CD4-positive, alpha-beta T cell treated with Interleukin-15 for 1 hour (primary cell): ENCODE measurements at regions not wholly inside any gene's neighbourhood (a gene's known extent, or its start where the extent isn't known, plus 50 kb on each side); places are given as distances from the start of the nearest gene placed in this dataset.

ENCODE experiments used
- DNase-seq: peaks from one replicate; pipeline ENCODE4 v3.0.0-alpha.2; 2020

- DNase-seq: no peak
Measured at GRCh38 chr22:27405672-27406388, 395.7 kb downstream of the MN1 start.

- no peak for DNase-seq
Measured at GRCh38 chr22:27406389-27406861, 395.1 kb downstream of the MN1 start.

DNA sequence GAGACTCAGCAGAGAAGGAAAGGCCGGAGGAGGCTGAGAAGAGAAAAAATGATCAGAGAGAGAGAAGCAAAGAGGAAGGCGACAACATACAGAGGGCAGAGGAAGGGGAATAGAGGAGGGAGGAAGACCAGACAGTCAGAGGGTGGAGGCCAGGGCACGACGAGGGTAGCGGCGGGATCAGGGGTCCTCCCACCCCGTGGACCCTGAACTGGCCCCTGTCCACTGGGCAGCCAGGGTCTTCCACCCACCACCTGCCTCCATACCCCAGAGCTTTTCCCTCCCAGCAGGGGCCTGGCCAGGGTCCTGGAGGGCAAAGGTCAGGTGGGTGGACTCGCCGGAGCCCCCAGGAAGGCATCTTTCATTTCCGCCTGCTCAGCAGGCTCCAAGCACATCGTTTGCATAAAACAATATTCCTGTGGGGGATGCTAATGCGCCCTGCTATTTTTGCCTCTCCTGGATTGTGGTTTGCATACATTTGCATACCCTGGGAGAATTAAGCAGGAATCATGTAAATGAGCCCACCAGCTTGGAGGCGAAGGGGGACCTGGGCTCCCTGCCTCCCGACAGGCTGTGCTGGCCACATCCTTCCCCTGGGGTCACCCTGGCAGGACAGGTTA lies 394.1 kb downstream of the MN1 start:
- no peak for DNase-seq

- no peak for DNase-seq
Measured at GRCh38 chr22:27408068-27408467, 393.5 kb downstream of the MN1 start.

DNA sequence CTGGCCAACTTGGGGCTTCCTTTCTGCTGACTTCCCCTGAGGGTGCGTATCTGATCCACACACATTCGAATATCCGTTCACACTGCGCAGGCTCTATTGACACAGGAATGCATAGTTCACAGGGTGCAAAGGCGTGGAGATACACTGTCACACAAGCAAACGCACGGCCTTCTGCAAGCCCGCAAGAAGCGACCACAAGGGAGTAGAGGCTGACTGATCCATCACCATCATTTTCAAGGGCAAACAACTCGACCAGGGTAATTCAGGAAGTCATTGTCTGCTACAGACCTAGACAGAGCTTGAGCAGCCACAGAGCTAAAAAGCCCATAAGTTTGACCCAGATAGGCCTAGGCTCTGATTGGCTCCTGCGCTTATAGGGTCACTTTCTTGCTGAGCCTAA lies 392.3 kb downstream of the MN1 start:
- no peak for DNase-seq

DNA sequence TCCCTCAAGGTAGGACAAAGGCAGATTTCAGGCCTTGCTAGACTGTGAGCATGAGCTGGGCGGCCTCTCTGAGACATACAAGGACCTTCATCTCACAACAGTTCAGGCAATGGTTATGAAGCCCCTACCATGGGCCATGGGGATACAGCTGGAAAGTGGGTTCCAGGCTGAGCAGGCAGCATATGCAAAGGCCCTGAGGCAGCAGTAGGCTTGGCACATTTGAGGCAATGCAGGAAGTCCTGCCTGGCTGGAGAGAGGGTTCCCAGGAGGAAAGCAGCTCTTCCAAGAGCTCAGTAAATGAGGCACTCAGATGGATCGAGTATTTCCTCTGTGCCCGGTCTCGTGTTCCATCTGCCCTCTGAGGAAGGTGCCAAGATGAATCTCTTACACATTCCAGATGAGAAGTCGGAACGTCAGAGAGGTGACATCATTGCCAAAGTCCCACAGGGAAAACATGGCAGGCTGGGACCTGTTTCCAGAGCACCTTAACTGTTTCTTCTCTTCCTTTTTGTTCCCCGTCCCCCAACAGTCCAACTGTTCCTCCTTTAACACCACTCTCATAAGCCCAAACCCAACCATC lies 388.6 kb downstream of the MN1 start:
- no peak for DNase-seq

DNA sequence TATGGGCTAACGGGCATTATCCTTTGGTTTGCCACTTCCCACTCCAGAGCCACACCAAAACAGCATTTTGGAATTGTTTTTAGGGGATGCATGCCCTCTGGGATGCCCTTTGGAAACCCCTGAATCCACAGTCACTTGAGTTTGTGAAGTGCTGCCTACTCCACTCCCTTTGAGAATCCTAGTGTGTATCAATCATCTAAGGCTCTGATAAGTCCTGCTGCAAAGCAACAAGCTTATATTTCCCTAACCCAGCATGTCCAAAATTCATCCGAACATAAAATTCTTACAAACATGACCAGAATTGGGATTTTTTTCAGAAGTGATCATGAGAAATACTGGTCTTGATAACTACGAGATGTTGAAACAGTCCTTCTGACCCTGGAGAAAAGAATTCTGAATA lies 387.9 kb downstream of the MN1 start:
- DNase-seq: no peak

GRCh38 chr22:27416511-27417420 lies 384.8 kb downstream of the MN1 start:
- no peak for DNase-seq

GRCh38 chr22:27417421-27417814 lies 384.1 kb downstream of the MN1 start:
- DNase-seq: no peak

DNA sequence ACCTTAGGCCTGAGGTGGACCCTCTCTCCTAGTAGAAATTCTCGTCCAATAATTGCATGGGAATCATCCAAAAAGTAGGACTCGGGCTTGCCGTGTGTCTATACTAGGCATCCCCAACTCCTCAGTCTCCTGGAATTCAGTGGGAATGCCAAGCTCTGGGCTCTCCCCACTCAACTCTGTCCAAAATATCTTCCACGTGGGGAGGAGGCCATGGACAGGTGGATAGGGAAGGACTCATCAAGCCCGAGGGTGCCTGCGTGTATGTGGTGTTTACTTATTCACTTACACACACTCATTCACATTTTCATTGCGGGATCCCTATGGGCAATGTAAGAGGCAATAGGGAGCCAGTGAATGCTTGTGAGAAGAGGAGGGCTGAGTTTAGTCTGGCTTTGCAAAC lies 383.3 kb downstream of the MN1 start:
- no peak for DNase-seq

- no peak for DNase-seq
Measured at GRCh38 chr22:27419473-27419872, 382.1 kb downstream of the MN1 start.

- DNase-seq: no peak
Measured at GRCh38 chr22:27420195-27420816, 381.2 kb downstream of the MN1 start.

- DNase-seq: no peak
Measured at GRCh38 chr22:27420817-27421361, 380.7 kb downstream of the MN1 start.

- no peak for DNase-seq
Measured at GRCh38 chr22:27422442-27422841, 379.1 kb downstream of the MN1 start.

- DNase-seq: no peak
Measured at GRCh38 chr22:27424319-27424718, 377.2 kb downstream of the MN1 start.

- no peak for DNase-seq
Measured at GRCh38 chr22:27429476-27429875, 372.1 kb downstream of the MN1 start.

- no peak for DNase-seq
Measured at GRCh38 chr22:27431081-27431480, 370.5 kb downstream of the MN1 start.

DNA sequence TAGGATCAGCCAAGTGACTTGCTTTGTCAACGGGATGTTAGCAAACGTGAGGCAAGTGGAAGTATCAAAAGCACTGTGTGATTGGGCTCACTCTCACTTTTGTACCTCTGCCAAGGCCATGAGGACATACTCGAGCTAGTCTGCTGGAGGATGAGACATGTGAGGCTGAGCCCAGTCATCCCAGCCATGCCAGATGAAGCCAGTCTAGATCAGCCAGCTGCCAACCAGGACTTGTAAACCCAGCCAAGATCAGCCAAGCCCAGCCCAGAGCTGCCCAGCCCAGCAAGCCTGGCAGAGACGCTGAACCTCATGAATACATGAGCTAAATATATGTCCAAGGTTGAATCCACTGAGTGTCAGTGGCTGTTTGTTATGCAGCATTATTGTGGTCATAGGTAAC lies 369.7 kb downstream of the MN1 start:
- DNase-seq: no peak

DNA sequence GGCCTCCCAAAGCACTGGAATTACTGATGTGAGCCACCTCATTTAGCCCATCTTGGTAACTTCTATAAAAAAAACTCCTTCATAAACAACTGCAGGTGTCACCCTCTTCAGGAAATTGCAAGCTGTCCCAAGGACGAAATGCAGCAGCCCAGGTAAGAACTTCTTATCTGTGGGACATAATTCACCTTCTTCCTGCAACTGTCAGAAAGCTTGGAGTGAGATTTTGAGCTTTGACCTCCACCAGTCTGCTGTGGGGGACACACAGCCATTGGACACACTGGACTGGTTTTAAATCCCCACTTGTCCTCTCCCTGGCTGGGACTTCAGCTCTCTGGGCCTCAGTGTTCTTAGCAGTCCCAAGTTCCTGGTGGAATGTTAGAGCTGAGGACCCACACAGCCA lies 368.5 kb downstream of the MN1 start:
- DNase-seq: no peak

GRCh38 chr22:27433585-27434190 lies 367.9 kb downstream of the MN1 start:
- no peak for DNase-seq

DNA sequence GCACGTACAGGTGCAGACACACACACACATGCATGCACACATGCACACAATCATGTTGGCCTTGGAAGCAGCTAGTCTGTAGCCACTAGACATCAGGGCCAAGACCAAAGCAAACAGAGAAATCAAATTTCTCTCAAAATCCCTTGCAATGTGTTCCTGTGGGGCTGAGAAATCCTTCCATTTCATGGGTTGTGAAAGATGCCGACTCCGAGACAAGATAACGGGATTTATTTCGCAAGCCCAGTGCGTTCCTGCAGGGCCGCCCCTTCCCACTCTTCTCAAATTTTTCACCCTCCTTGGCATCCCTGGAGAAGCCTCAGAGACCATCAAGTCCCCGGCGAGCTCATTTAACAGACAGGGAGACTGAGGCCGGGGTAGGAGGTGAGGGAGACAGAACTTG lies 366.7 kb downstream of the MN1 start:
- no peak for DNase-seq
